GM12872 (cell line): ENCODE measurements at regions not wholly inside any gene's neighbourhood (a gene's known extent, or its start where the extent isn't known, plus 50 kb on each side); places are given as distances from the start of the nearest gene placed in this dataset.

Experiments
- TF ChIP-seq, protein P1 (sequence below): IDR thresholded peaks from 3 replicates; pipeline ENCODE4 v1.5.1; 2011; ENCODE audit warnings: low read depth, mild to moderate bottlenecking, low read length, moderate library complexity; ENCODE audit not compliant: insufficient read depth

DNA sequence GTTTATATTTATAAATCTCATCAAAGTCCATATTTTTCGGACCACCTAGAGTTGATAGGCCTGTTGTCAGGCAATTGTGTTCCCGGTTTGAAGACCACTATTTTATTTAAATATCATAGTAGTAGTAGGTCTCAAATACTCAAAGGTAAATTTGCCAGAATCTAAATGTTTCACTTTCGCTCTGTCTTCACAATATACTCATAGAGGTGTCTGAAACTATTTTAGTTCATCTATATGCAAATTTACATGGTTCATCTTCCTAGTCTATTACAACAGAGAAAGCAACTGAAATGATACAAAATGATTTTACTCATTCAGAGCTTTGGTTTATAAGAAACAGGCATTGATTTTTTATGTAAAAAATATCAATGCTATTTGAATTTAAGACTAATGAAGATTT, 1897.5 kb downstream of the EFNA5 start:
- TF ChIP-seq, protein P1, sequence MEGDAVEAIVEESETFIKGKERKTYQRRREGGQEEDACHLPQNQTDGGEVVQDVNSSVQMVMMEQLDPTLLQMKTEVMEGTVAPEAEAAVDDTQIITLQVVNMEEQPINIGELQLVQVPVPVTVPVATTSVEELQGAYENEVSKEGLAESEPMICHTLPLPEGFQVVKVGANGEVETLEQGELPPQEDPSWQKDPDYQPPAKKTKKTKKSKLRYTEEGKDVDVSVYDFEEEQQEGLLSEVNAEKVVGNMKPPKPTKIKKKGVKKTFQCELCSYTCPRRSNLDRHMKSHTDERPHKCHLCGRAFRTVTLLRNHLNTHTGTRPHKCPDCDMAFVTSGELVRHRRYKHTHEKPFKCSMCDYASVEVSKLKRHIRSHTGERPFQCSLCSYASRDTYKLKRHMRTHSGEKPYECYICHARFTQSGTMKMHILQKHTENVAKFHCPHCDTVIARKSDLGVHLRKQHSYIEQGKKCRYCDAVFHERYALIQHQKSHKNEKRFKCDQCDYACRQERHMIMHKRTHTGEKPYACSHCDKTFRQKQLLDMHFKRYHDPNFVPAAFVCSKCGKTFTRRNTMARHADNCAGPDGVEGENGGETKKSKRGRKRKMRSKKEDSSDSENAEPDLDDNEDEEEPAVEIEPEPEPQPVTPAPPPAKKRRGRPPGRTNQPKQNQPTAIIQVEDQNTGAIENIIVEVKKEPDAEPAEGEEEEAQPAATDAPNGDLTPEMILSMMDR = no peak

DNA sequence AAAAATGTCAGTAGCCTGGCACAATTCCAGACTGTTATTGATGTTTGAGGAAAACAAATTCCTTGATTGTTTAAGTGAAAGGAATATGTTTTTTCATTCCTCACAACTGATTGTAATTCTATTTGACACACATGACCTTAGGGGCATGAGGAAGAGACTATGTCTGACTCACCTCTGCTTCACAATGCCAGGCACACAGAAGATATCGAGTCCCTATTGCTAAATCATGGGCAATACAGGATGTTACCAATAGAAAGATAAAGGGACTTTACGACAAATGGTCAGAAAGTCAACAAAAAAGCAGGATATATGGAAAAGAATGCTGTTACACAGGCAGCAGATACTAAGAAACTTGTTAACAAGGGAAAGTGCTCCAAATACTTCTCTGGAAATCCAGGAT, 1903.5 kb downstream of the EFNA5 start:
- TF ChIP-seq, protein P1 = no peak

DNA sequence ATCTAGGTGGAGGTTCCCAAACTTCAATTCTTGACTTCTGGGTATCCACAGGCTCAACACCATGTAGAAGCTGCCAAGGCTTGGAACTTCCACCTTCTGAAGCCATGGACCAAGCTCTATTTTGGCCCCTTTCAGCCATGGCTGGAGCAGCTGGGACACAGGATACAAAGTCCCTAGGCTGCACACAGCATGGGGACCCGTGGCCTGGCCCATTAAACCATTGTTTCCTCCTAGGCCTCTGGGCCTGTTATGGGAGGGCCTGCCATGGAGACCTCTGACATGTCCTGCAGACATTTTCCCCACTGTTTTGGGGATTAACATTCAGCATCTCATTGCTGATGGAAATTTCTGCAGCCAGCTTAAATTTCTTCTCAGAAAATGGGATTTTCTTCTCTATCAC, 1908.0 kb downstream of the EFNA5 start:
- TF ChIP-seq, protein P1 = no peak

DNA sequence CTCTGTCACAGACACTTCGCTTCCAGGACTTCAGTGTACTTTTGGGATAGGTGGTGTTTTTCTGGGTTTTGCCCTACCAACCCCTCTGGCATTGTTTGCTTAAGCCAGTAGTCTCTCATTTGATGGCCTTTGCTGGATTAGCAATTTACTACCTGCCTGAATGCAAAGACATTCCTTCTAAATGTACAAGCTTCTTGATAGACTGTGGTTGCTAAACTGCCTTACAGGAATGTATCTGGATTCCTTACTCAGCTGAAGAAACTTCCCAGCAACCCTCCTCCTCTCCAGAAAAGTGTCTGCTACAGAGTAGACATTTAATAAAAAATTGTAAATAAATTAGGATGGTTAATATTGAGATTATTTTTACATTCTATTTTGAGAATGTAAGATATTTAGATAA, 1916.7 kb downstream of the EFNA5 start:
- TF ChIP-seq, protein P1 = no peak

DNA sequence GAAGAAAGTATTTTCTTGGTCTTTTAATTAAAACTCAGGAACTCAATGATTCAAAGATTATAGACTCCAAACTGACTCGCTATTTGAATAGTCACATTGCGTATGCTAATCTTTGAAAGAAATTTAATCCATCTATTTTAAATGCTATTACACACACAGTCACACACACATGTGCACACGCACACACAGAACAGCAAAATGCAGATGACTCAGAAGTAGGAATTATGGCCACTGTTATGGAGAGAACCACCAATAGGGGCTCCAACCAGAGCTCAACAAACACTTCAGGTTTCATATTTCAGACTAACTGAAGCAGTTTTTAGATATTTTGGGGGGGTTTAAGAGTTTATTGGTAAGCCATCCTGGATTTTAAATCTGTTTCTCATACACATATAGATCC, 1917.9 kb downstream of the EFNA5 start:
- TF ChIP-seq, protein P1 = no peak

DNA sequence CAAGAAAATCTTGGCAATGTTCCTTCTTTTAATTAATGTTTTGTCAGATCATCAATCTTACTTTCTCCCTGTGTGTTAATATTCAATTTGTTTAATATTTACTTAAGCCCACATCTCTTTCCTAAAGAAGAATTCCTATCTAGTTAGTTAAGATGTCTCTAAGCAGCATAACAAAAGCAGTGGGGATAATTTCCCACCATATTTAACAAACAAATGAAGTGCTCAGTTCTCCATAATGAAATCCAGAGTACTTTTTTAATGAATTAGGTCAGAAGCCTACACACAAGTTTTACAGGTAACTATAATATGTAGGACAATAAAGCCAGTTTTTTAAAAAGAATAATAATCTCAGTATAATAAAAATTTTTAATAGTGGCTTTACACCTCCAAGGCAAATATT, 1918.8 kb downstream of the EFNA5 start:
- TF ChIP-seq, protein P1 = no peak

DNA sequence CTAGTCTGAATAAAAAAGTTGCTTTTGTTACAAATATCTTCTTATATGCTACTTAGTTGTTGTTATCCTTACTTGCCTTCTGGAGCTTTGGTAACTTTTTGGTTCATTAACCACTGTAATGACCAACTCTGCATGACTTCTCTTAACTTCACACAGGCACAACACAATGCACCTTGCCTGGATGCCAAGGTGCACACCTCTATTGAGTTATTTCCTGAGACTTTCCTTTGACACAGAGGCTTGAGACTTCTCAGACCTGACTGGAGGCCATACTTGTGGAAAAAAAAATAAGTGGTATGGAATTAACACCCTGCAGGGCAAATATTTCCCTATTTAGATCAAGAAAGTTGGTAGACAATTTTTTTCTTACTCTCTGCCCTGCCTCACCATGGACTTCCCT, 1925.6 kb downstream of the EFNA5 start:
- TF ChIP-seq, protein P1 = no peak

DNA sequence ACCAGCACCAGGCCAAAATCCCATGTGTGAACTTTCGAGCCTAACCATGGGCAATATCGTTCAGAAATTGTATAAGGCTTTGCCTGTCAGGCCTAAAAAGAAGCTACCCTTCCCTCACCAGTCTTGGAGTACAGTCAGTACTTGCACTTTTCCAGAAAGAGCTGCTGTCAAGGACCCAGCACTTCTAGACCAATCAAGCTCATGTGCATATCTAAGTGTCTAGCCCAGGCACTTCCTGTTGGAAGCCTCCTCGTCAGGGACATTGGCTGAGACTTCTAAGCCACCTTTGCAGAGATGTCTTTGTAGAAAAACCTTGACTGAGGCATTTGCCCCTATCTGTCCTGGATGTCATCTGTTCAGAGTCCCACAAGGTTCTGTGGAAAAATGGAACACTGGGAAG, 1930.5 kb downstream of the EFNA5 start:
- TF ChIP-seq, protein P1 = no peak
